ENCODE measurements at regions not wholly inside any gene's neighbourhood (a gene's known extent, or its start where the extent isn't known, plus 50 kb on each side); places are given as distances from the start of the nearest gene placed in this dataset.

GRCh38 chr2:81703831-81704230, 1399.3 kb upstream of the LRRTM1 start:
- no peak for TF ChIP-seq EZH2phosphoT487 (conservative IDR thresholded peaks at IDR 0.05; ENCODE audit: low read length)
- no peak for TF ChIP-seq CTCF (IDR thresholded peaks at IDR 0.05; ENCODE audit: insufficient read depth, low read length, poor library complexity, severe bottlenecking)

Measured in SU-DHL-6 (cell line).